ENCODE measurements at regions not wholly inside any gene's neighbourhood (a gene's known extent, or its start where the extent isn't known, plus 50 kb on each side); places are given as distances from the start of the nearest gene placed in this dataset.

GRCh38 chr2:28694364-28694763 is 57.3 kb upstream of the PPP1CB start:
- DNase-seq (ENCODE audit: extremely low read depth in 1 of 11, low read depth in 9 of 11, low spot score in 4 of 11): no peak

GRCh38 chr2:28695245-28695647 is 56.4 kb upstream of the PPP1CB start:
- peak in 9 of 11 donors; percentile 30 to 77 (median 64) for DNase-seq (ENCODE audit: extremely low read depth in 1 of 11, low read depth in 9 of 11, low spot score in 4 of 11)

GRCh38 chr2:28696261-28696660 is 55.4 kb upstream of the PPP1CB start:
- no peak for DNase-seq (ENCODE audit: extremely low read depth in 1 of 11, low read depth in 9 of 11, low spot score in 4 of 11)

- no peak for DNase-seq (ENCODE audit: extremely low read depth in 1 of 11, low read depth in 9 of 11, low spot score in 4 of 11)
Observed at GRCh38 chr2:28697602-28698149, 54.0 kb upstream of the PPP1CB start.

- DNase-seq (ENCODE audit: extremely low read depth in 1 of 11, low read depth in 9 of 11, low spot score in 4 of 11): no peak
Observed at GRCh38 chr2:28698545-28698944, 53.1 kb upstream of the PPP1CB start.

All from renal cortex interstitium (tissue), 11 donors.